Panc1 (cell line): ENCODE measurements at regions not wholly inside any gene's neighbourhood (a gene's known extent, or its start where the extent isn't known, plus 50 kb on each side); places are given as distances from the start of the nearest gene placed in this dataset.

Experiments used
- POLR2AphosphoS5 ChIP-seq: IDR thresholded peaks from 2 replicates; pipeline ENCODE4 v1.6.1; 2012; ENCODE audit warnings: mild to moderate bottlenecking, low read depth, low read length, moderate library complexity
- SIN3A ChIP-seq: IDR thresholded peaks from 2 replicates; pipeline ENCODE4 v1.6.1; 2012; ENCODE audit warnings: low read depth, mild to moderate bottlenecking, low read length, moderate library complexity, borderline replicate concordance; ENCODE audit not compliant: insufficient read depth
- TCF7L2 ChIP-seq: IDR thresholded peaks from 2 replicates; pipeline ENCODE4 v1.6.1; 2011; ENCODE audit warnings: mild to moderate bottlenecking, low read depth, low read length, inconsistent platforms
- TF ChIP-seq, protein P1 (sequence below): fragments of 450-650 bp; IDR thresholded peaks from 2 replicates; pipeline ENCODE4 v1.5.1; 2017; ENCODE audit warnings: mild to moderate bottlenecking

DNA sequence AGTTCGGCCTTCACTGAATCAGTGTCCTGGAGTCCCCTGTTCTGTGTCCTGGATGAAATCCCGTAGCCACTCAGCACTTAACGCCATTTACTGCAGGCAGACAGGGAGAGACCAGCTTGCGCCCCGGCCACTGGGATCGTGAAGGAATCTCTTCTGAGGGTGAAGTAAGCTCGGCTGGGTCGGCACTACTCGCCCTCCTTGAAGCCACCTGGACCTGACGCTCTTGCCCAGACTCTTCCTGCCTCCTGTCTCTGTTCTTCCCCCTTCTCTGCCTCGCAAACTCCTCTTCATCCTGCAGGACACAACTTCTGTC lies 99.9 kb upstream of the ZBTB40 start:
- TF ChIP-seq, protein P1, sequence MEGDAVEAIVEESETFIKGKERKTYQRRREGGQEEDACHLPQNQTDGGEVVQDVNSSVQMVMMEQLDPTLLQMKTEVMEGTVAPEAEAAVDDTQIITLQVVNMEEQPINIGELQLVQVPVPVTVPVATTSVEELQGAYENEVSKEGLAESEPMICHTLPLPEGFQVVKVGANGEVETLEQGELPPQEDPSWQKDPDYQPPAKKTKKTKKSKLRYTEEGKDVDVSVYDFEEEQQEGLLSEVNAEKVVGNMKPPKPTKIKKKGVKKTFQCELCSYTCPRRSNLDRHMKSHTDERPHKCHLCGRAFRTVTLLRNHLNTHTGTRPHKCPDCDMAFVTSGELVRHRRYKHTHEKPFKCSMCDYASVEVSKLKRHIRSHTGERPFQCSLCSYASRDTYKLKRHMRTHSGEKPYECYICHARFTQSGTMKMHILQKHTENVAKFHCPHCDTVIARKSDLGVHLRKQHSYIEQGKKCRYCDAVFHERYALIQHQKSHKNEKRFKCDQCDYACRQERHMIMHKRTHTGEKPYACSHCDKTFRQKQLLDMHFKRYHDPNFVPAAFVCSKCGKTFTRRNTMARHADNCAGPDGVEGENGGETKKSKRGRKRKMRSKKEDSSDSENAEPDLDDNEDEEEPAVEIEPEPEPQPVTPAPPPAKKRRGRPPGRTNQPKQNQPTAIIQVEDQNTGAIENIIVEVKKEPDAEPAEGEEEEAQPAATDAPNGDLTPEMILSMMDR: no peak
- TF ChIP-seq TCF7L2 (no peak), SIN3A (no peak), POLR2AphosphoS5 (no peak)
